ENCODE measurements at regions not wholly inside any gene's neighbourhood (a gene's known extent, or its start where the extent isn't known, plus 50 kb on each side); places are given as distances from the start of the nearest gene placed in this dataset.

DNA sequence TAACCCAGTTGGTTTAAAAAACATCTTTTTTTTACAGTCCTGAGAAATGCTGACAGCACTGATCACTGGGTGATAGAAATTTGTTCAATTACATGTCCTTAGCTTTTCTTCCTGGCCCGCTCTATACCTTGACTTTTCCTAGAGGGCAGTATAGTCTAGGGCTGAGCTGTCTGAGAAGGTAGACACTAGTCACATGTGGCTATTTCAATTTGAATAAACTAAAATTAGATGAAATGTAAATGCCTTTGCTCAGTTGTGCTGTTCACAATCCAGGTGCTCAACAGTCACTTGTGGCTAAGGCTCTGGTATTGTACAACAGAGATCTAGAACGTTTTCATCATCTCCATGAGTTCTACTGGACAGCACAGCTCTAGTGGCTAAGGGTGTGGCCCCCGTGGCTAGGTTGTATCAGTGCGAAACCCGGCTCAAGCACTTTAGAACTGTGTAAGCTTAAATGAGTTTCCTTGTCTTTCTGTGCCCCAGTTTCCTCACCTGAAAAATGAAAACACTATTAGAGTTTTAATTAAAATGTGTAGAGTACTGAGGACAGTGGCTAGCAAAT, 111.6 kb upstream of the WDR17 start:
- no peak overlapping the region for H3K4me2 ChIP-seq (replicated peaks; ENCODE audit: extremely low read depth, low read length, poor library complexity, severe bottlenecking)
- H3K9ac ChIP-seq (ENCODE audit: insufficient read depth, low read length, poor library complexity, severe bottlenecking) = no peak overlapping the region
- no peak overlapping the region for H3K4me3 ChIP-seq (replicated peaks in 1 of 3; ENCODE audit: low read depth in 2 of 3, low read length in 3 of 3)
- peaks cover 0 to 3% (median 0%) of the 10 kb centered on the region in 7 donors for H3K9me3 Mint-ChIP-seq
- WGBS (ENCODE audit: insufficient coverage) = 83% methylated on average over 3 of the region's 5 CpGs
- H3K79me2 ChIP-seq (ENCODE audit: insufficient read depth, low read length) = no peaks in the 10 kb centered on the region
- no peaks in the 10 kb centered on the region for H3K27me3 ChIP-seq (ENCODE audit: control insufficient read depth in 2 of 2, insufficient read depth in 2 of 2, low read length in 2 of 2)
- no peak overlapping the region for H3K27ac Mint-ChIP-seq
- H3K9me3 ChIP-seq (replicated peaks in 1 of 2; ENCODE audit: control insufficient read depth in 1 of 2, insufficient read depth in 1 of 2, low read length in 2 of 2) = no peaks in the 10 kb centered on the region
- H3K27ac ChIP-seq (ENCODE audit: low read depth in 1 of 2, low read length in 2 of 2) = no peak overlapping the region
- DNase-seq = no peak
- H3K4me1 Mint-ChIP-seq = no peaks in the 10 kb centered on the region
- intact Hi-C loops (cut with micrococcal nuclease) = no loop called here
- TF ChIP-seq, protein P1, sequence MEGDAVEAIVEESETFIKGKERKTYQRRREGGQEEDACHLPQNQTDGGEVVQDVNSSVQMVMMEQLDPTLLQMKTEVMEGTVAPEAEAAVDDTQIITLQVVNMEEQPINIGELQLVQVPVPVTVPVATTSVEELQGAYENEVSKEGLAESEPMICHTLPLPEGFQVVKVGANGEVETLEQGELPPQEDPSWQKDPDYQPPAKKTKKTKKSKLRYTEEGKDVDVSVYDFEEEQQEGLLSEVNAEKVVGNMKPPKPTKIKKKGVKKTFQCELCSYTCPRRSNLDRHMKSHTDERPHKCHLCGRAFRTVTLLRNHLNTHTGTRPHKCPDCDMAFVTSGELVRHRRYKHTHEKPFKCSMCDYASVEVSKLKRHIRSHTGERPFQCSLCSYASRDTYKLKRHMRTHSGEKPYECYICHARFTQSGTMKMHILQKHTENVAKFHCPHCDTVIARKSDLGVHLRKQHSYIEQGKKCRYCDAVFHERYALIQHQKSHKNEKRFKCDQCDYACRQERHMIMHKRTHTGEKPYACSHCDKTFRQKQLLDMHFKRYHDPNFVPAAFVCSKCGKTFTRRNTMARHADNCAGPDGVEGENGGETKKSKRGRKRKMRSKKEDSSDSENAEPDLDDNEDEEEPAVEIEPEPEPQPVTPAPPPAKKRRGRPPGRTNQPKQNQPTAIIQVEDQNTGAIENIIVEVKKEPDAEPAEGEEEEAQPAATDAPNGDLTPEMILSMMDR (IDR thresholded peaks at IDR 0.05) = peak; percentile 13
- peaks cover under 1 to 4% (median 3%) of the 10 kb centered on the region in 3 donors for H3K27me3 Mint-ChIP-seq (ENCODE audit: low read depth in 3 of 3)
- no peaks in the 10 kb centered on the region for H3K36me3 ChIP-seq (replicated peaks in 1 of 2; ENCODE audit: control insufficient read depth in 1 of 2, insufficient read depth in 2 of 2, low read length in 2 of 2)
- no peaks in the 10 kb centered on the region for H4K20me1 ChIP-seq (ENCODE audit: insufficient read depth, low read length)
- no peak overlapping the region for H2AFZ ChIP-seq (ENCODE audit: insufficient read depth, low read depth, low read length, poor library complexity, severe bottlenecking)
- H3K4me1 ChIP-seq (ENCODE audit: control insufficient read depth in 1 of 2, insufficient read depth in 2 of 2, low read length in 2 of 2) = no peaks in the 10 kb centered on the region
- H3K36me3 Mint-ChIP-seq = no peaks in the 10 kb centered on the region
- no peak overlapping the region for H3K4me3 Mint-ChIP-seq

- no peaks in the 10 kb centered on the region for H3K4me1 ChIP-seq (ENCODE audit: control insufficient read depth in 1 of 2, insufficient read depth in 2 of 2, low read length in 2 of 2)
- no peak for DNase-seq
- intact Hi-C loops (cut with micrococcal nuclease) = no loop called here
- H3K36me3 Mint-ChIP-seq = no peaks in the 10 kb centered on the region
- 80% methylated on average over 1 of the region's 3 CpGs for WGBS (ENCODE audit: insufficient coverage)
- no peak overlapping the region for H3K4me3 Mint-ChIP-seq
- H3K36me3 ChIP-seq (replicated peaks in 1 of 2; ENCODE audit: control insufficient read depth in 1 of 2, insufficient read depth in 2 of 2, low read length in 2 of 2) = no peaks in the 10 kb centered on the region
- H2AFZ ChIP-seq (ENCODE audit: insufficient read depth, low read depth, low read length, poor library complexity, severe bottlenecking) = no peak overlapping the region
- peaks cover 3 to 4% (median 3%) of the 10 kb centered on the region in 3 donors for H3K27me3 Mint-ChIP-seq (ENCODE audit: low read depth in 3 of 3)
- no peak overlapping the region for H3K9ac ChIP-seq (ENCODE audit: insufficient read depth, low read length, poor library complexity, severe bottlenecking)
- H3K27ac ChIP-seq (ENCODE audit: low read depth in 1 of 2, low read length in 2 of 2) = no peak overlapping the region
- H3K27ac Mint-ChIP-seq = no peak overlapping the region
- H3K4me3 ChIP-seq (replicated peaks in 1 of 3; ENCODE audit: low read depth in 2 of 3, low read length in 3 of 3) = no peak overlapping the region
- H3K27me3 ChIP-seq (ENCODE audit: control insufficient read depth in 2 of 2, insufficient read depth in 2 of 2, low read length in 2 of 2) = no peaks in the 10 kb centered on the region
- peaks cover 0 to 3% (median 0%) of the 10 kb centered on the region in 7 donors for H3K9me3 Mint-ChIP-seq
- TF ChIP-seq, protein P1 (IDR thresholded peaks at IDR 0.05) = no peak
- H4K20me1 ChIP-seq (ENCODE audit: insufficient read depth, low read length) = no peaks in the 10 kb centered on the region
- H3K79me2 ChIP-seq (ENCODE audit: insufficient read depth, low read length) = no peaks in the 10 kb centered on the region
- H3K4me1 Mint-ChIP-seq = no peaks in the 10 kb centered on the region
- H3K4me2 ChIP-seq (replicated peaks; ENCODE audit: extremely low read depth, low read length, poor library complexity, severe bottlenecking) = no peak overlapping the region
- H3K9me3 ChIP-seq (replicated peaks in 1 of 2; ENCODE audit: control insufficient read depth in 1 of 2, insufficient read depth in 1 of 2, low read length in 2 of 2) = no peaks in the 10 kb centered on the region
Observed at GRCh38 chr4:175954685-175955084, 111.0 kb upstream of the WDR17 start.

Data from CD14-positive monocyte (primary cell).